Activated CD4-positive, alpha-beta T cell treated with anti-CD3 and anti-CD28 coated beads, Interleukin-2, amount 50 U/mL, for 24 hours (primary cell): ENCODE measurements at regions not wholly inside any gene's neighbourhood (a gene's known extent, or its start where the extent isn't known, plus 50 kb on each side); places are given as distances from the start of the nearest gene placed in this dataset.

Experiments
- DNase-seq, 2 donors: peaks; one replicate each; pipeline ENCODE4 v3.0.0-alpha.2; 2020; ENCODE audit warnings: low read depth in 1 of 2, low spot score in 1 of 2

DNA sequence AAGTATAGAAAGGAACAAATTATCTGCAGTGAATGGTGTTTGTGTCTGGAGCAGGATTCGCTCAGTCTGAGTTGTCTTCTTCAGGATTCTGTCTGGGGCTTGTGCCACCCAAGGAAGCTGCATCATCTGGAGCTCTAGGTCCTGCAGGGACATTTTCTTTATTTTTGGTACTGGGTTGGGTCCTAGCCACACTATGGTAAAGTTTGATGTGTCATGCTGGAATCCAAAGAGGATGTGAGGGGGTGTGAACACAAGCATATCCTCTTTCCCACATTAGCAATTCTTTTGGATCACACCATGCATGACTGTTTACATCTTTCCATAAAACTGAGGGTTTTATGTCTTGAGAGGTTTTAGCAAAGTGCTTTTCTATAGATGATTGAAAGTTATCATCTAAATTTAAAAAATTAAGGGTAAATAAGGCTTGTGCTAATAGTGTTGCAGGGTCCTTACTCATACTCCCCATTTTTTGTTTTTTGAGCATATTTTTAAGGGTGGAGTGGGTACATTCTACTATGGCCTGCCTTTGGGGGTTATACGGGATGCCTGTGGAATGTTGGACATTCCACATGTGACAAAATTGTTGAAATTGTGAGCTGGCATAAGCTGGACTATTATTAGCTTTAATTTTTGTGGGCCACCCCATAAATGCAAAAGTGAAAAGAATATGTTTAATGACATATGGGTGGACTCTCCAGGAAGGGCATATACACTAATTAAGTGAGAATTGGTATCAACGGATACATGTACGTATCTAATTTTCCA, 152.0 kb upstream of the HMCN1 start:
- DNase-seq, result no peak

DNA sequence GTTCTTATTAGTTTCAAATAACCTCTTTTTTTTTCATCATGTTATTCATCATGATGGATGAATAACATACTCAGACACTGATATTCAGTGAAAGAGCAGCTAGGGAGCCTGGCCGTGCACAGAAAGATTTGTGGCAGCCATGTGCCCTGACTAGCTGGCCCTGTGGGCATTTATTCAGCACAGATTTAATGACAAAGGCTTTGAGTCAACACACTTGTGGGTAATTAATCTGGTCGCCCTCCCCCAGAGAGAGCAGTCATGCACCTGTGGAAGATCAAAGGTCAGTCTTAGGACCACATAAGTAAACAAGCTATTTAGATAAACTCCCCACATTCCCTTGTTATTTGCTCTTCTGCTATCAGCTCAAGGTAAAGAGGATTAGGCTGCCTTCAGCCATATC, 153.2 kb upstream of the HMCN1 start:
- no peak for DNase-seq

DNA sequence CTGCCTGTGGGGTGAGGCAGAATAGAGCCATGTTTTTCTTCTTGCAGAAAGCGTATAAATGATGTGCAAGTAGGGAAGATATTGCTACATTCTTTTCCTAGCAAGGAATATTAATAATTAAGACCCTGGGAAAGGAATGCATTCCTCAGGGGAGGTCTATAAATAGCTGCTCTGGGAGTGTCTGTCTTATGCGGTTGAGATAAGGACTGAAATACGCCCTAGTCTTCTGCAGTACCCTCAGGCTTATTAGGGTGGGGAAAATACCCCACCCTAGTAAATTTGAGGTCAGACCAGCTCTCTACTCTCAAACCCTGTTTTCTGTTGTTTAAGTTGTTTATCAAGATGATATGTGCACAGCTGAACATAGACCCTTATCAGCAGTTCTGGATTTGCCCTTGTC, 155.9 kb upstream of the HMCN1 start:
- DNase-seq, result no peak

DNA sequence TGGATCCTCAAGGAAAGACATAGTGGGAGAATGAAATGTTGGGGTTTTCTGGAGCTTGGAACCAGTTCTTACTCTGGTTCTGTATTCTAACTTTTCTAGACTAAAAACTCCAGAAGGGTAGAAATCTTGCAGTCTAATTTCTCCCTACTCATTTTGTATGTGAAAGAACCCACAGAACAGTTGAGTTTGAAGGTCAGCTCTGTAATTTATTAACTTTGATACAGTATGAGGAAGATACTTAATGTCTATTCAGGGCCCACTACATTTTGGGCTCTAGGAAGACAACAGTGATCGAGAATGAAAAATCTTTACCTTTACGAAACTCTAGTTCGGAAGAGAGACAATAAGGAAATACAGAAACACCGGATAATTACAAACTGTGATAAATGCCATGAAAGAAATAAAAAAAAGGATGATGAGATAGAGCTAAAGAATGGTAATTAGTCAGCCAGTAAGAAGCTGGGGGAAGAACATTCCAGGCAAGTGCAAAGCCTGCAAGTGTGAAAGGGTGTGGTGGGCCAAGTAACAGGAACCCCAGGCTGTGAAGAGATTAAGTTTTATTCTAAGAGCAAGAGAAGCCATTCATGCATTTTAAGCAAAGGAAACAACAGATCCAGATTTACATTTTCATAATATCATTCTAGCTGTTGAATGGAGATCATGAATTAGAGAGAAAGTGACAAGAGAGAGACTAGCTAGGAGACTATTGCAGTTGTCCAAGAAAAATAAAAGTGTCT, 159.9 kb upstream of the HMCN1 start:
- DNase-seq, result no peak

DNA sequence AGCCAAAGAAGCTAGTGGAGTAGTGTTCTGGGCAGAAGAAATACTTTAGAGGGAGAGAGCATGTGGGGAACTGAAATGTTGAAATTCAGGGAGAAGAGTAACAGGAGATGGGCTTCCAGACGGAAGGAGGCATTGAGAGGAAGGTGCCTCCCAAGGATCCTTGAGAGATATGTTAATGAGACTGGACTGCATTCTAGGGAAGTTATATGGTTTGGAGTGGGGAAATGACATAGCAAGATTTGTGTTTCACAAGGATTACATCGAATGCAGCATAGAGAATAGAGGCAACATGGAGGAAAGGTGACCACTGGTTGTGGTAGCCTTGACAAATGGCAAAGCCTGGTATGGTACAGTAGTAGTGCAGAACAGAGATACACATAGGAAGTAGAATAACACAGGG, 160.5 kb upstream of the HMCN1 start:
- DNase-seq, result no peak

DNA sequence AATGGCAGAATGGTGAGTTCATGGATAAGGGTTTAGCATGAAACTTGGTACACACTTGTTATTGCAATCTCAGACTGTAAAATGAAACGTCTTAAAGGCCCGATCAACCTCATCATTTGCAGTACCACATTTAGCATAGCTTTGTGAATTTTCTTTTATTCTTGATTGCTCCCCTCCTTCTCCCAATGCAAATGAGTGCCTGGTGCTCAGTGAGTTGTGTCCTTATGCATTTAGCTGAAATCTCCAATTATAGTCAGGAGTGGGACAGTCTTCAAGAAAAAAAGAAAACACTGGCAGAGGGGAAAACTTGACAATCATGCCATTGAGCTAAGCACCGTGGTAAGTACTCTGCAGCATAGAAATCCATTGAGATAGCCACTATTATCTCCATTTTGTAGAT, 161.0 kb upstream of the HMCN1 start:
- DNase-seq, result no peak

DNA sequence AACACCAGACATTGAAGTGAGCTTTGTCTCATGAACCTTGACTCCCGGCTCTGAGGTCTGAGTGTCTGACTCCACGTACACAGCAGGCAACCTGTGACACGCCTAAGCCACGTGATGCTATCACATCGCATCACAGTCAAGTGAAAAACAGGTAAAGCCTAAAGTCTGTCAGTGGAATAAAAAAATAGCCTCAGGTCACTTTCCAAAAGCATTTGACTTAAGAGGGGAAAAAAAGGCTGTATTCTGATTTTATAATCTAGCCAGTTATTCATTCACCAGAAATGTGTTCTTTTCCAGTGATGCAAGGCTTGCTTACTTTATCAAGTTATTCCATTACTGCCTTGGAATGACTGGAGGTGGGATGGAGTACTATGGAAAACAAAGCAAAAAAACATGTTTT, 163.2 kb upstream of the HMCN1 start:
- no peak for DNase-seq

DNA sequence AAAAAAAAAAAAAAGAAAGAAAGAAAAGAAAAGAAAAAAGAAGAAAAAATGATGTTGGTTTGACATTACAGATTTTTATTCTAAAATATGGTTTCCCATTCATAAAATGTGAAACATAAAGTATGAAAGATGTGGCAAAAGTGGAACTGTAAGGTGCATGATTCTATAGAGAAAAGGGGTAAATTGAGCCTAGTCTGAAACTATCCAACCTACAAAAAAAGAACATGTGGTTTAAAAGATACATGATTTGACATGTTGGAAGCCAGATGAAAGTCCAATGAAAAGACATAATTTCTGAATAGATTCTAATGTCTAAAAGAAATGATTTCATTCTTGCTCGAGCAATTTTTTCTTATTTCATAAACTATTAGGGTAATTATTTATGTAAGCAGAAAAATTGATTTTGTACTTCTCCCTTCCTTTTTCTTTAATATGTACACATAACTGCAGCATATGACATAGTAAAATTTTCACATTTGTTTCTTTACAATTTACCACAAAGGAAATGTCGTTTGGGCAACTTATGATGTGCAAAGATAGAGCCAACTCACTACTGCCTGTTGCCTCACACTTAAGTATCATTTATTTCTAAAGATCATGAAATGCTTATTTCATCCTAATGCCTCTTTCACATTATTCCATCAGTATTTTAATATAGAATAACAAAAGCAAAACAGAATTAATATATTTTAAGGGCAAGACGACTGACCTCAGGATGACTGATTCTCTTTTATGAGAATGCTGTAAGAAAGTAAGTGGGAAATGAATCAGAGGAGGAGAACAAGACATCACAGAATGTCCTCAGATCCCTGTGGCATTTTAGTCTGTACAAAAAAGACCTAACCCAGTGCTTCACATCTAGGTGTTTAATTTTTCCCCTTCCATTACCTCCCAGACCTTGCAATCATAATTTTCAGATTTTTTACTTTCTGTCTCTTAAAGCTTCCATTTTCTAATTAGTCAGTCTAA, 165.8 kb upstream of the HMCN1 start:
- DNase-seq, result no peak

DNA sequence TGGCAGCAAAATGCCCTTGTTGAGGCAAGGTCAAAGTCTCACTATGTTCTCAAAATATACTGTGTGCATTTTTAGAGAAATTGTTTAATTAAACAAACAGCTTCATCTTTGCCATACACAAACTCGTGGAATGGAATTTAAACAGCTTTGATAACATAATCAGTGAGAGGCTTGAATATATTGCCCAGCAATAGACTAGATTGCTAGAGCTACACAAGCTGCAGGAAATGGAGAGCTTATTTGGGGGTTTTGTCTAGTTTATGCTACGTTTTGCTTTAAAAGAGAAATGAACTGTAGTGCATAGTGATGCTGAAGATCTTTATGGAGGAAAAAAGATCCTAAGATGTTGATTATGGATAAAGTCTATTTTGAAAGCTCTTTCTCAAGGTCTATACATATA, 166.8 kb upstream of the HMCN1 start:
- no peak for DNase-seq

DNA sequence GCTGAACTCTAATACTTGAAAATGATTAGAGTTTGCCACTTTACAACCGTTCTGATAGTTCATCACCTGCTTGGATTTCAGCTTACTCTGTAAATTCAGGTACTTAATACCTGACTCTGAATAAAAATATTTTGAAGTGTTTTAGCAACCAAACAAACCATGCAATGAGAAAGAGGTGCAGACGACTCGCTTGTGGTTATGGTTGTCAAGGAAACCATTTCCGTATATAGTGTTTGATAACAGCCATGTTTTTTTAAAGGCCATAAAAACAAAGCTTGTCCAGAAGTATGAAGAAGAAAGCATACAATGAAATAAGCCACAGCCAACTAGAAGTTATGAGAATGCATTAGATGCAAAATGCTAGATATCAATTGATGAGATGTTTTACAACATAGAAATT, 167.2 kb upstream of the HMCN1 start:
- peak in 1 of 2 donors; percentile 44 for DNase-seq

DNA sequence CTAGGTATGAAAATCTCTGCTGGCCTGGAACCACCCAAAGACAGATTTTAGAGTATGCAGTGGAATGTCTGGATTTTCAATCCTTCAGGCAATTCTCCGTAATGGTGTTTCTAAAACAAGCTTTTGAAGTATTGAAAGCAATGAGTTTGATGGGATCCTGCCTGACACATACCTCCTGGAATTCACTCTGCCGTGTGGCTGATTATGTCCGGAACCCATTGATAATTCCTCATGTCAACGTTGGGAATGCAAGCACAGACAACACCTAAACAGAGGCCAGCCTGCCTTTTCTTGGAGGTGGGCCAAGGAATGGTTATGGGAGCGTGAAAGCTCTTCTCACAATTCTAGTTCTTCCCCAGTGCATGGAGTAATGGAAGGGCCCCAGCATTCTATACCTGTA, 168.9 kb upstream of the HMCN1 start:
- DNase-seq, result no peak

DNA sequence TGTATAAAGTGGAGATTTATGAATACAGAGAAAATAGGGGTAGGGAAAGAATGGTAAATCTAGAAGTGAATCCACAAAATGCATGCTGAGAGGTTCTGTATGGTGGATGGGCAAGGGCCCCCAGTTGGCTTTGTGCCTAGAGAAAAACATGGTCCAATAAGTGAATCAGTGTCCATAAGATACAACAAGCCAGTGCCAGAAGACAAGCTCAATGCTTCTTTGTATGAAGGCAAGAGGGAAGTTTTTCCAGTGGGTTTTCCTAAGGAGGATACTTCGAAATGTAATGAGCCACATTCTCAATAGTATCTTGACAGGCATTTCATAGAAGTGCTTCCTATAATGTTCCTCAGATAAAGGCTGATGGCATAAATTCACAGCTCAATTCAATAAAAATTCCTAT, 169.4 kb upstream of the HMCN1 start:
- DNase-seq, result no peak

DNA sequence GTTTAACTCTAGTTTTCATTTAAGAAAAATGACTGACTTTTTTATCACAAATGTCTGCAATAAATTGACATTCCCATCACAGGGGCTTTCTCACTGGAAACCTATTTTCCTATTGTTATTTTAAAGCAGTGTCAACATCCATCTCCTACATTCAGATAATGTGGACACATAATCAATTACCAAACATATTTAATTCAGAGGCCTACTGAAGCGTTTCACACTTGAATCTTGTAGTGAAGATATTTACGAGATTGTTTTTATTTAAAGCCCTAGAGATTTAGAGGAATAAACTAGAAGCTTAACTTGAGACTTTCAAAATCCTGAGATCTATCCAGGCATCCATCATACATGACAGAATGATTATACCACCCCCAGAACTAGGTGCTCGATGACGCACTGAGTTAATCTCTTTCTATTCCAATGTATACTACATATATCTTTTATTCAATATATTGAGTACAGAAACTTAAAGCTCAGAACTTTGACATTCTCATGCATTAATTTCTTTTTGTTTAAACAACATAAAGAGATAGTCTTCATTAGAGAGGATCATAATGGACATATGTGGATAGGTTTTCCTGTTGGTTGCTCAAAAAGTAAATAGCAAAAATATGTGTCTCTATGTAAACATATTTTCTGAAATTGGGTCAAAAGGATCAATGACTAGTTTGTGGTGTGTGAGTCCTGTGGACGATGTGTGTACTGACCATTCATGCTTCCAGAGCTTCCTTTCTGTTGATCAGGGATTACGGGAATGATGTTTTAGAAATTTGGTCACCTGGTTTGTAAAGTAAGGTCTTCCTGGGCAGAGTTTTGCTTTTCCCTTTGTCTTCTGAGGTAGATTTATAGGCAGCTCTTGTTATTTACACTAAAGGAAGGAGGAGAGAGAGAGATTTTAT, 171.5 kb upstream of the HMCN1 start:
- no peak for DNase-seq

DNA sequence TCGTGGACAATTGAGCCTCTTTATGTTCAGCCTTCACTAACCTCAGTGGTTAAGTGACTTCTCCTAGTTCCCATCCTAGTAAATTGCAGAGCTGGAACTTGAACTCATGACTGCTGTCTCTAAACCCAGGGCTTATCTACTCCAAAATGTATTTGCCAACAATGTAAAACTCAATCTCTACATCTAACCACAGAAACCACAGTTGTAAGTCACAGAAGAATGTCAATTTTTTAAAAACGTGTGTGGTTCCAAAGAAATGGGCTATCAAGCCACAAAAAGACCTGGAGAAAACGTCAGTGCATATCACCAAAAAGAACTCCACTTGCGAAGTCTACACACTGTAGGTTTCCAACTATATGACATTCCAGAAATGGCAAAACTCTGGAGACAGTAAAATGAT, 172.6 kb upstream of the HMCN1 start:
- no peak for DNase-seq

DNA sequence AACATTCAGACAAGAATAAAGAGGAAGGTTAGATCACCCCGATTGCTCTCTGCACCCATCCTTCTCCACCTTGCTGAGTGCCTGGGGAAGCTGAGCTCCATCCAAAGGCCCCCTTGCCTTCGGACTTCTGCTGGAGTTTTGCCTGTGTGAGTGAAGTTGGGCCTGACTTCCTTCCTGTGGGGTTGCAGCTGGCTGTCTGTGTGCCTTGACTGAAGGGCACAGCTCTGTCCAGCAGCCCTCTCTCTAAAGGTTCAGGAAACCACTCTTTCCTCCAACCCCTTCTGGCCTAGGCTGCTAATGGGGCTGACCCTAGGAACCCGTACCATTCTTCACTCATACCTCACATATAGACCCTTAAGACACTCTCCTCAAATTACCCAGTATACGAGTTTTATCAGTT, 173.4 kb upstream of the HMCN1 start:
- DNase-seq, result no peak

DNA sequence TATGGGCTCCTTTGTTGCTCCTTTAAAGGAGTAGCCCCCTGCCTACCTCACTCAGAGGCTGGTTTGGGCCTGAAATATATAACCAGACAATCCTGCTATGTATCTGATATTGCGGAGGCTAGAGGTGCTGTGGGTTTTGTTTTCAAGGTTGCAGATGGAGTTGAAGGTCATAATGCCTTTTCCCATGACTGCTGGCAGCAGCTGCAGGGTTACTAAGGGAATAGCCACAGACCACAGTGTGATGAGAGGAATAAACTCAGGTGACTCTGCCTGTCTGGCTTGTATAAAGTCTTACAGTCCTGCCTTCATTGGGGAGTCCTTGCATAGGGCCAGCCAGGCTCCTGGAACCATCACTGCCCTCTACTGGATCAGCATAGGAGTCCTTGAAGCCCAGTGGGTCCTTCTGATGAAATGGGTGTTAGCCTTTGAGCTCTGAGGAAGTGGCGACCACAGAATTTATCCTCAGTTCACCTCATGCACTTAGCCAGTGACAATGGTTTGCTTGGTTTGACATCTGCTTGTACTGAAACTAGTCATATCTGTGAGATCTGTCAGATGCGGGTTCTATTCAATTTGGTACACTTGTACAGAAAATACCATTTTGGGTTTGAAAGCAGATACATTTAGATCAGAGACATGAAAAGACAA, 174.4 kb upstream of the HMCN1 start:
- DNase-seq, result peak in 1 of 2 donors; percentile 33

DNA sequence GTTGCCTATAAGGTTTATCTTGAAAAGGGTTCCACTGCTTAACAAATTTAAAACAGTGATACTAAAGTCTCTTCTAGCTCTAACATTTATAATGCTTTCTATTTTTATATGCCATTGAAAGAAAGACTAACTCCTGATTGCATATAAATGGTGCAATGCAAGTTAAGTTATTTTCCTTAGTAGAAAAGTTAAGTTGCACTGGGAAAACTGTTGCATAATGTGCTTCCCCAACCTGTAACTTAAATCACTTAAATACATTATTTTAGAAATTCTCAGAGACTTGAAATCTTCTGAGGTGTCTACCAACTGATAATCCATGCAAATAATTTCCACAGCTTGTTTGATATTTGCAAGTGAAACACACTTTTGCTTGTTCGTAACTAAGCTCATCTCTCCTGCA, 175.0 kb upstream of the HMCN1 start:
- DNase-seq, result no peak

DNA sequence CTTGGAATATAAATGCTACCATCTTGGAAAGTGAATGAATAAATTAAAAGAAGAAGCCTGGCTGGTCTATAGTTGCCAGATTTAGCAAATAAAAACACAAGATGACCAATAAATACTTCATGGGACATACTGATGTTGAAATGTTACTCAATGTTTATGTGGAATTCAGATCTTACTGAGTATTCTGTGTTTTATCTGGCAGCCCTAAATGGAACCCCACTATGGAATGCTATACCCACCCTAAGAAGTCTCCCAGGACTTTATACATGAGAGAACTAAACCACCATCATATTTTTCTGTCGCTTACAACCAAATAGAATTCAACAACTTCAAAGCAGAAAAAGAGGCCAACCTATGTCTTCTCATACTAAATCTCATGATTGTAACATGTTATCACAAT, 177.6 kb upstream of the HMCN1 start:
- DNase-seq, result no peak

DNA sequence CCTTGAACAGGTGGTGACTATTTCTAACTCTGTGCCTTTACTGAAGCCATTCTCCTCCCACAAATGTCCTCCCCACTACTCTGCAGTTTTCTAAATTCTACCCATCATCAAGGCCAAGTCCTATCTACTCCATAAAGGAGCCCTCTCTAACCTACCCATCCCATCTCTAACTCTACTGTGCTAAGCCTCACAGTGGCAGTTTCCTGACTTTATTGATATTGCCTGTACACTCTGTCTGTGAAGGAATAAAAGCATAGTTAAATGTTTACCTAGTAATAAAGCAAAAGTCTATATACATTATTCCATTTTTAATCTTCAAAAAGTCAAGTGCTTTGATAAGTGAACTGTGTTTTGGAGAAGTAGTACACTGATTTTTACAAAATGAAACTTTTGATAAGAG, 178.4 kb upstream of the HMCN1 start:
- no peak for DNase-seq

DNA sequence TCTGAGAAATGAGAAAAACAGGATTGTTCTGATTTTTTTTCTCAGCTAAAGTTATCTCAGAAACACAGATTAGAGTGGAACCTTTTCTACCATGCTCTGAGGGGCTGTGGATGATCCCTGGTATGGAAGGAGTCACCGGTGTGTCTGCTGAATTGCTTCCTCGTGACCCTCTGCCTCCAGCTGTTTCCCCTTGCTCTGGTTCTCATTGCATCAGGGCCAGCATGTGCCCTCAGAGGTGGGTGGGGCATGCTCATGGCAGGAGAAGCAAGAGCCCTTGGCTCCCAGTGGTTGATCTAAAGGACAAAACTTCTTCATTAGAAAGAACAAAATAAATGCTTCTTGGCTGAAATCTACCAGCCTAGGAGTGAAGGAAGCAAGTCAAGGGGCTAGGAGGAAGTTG, 183.2 kb upstream of the HMCN1 start:
- no peak for DNase-seq
